ENCODE measurements at regions not wholly inside any gene's neighbourhood (a gene's known extent, or its start where the extent isn't known, plus 50 kb on each side); places are given as distances from the start of the nearest gene placed in this dataset.

DNA sequence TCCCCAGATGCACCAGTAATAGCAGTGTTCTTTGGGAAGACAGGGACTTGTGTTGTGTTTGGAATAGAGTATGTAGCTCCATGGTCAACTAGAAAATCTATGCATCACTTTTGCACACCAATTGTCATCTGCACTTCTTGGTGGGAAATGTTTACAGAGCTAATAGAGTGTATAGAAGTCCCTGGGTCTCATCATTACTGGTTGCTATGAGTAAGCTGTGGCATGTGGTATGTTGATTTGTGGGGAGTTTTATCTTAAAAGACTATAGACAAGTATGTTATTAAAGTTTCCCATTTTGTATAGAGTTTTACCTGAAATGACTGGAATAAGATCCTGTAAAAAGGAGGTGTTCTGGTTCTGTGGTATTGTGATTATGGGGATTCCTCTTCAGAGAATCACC is 55.4 kb upstream of the PRSS1 start:
- TF ChIP-seq, protein P1, sequence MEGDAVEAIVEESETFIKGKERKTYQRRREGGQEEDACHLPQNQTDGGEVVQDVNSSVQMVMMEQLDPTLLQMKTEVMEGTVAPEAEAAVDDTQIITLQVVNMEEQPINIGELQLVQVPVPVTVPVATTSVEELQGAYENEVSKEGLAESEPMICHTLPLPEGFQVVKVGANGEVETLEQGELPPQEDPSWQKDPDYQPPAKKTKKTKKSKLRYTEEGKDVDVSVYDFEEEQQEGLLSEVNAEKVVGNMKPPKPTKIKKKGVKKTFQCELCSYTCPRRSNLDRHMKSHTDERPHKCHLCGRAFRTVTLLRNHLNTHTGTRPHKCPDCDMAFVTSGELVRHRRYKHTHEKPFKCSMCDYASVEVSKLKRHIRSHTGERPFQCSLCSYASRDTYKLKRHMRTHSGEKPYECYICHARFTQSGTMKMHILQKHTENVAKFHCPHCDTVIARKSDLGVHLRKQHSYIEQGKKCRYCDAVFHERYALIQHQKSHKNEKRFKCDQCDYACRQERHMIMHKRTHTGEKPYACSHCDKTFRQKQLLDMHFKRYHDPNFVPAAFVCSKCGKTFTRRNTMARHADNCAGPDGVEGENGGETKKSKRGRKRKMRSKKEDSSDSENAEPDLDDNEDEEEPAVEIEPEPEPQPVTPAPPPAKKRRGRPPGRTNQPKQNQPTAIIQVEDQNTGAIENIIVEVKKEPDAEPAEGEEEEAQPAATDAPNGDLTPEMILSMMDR (IDR thresholded peaks at IDR 0.05), result no peak
- TF ChIP-seq POLR2AphosphoS5 (IDR thresholded peaks at IDR 0.05), result no peak

Data from breast epithelium (tissue), 3 donors.